SKM-1 treated with dmso at 0.1 percent for 144 hours (cell line): ENCODE measurements at regions not wholly inside any gene's neighbourhood (a gene's known extent, or its start where the extent isn't known, plus 50 kb on each side); places are given as distances from the start of the nearest gene placed in this dataset.
A peak's percentile ranks its signal among the peaks of the same experiment; 100 is the strongest.

Experiments used
- DNase-seq: peaks from one replicate; lab custom pipeline; 2025; ENCODE audit not compliant: unreplicated experiment; lab: John Stamatoyannopoulos, UW

DNA sequence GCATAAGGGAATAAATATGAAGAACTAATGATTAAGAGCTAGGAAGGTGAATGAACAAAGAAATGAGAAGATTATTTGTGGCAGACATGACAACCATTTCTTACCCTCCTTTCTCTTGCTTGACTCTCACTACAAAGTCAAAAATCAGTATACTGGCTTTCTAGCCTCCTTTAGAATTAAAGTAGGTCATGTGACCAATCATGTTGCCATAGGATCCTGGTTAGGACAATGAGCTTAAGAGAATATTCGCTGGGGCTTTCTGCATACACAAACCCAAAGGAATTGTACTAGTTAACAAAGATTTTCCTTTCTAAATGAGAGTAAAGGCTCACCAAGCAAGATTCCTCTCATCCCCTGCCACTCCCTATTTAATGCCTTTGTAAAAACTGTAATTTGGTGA lies 76.0 kb upstream of the ID4 start:
- no peak for DNase-seq

- DNase-seq = peak; percentile 6
Observed at GRCh38 chr6:19771753-19772336, 65.3 kb upstream of the ID4 start.

- DNase-seq = no peak
Observed at GRCh38 chr6:19772891-19773290, 64.3 kb upstream of the ID4 start.

DNA sequence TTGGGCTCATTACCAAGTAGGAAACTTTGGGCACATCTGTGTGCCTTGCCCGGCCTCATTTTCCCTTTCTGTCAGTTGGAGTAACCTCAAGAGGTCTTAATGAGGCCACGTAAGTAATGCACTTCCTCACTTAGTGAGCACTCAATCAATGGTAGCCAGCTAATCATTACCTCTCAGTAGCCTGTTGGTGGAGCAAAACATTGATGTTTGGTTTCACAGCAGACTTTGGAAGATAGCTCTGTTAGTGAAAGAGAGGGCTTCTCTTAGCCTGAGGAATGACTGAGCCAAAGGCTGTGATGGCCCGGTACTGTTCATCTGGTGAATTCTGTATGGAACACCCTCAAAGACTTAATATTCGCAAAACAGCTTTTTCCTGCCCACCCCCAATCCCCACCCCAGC lies 55.9 kb upstream of the ID4 start:
- no peak for DNase-seq

- DNase-seq = no peak
Observed at GRCh38 chr6:19782588-19782987, 54.6 kb upstream of the ID4 start.
